Neural cell (in vitro differentiated cells): ENCODE measurements at regions not wholly inside any gene's neighbourhood (a gene's known extent, or its start where the extent isn't known, plus 50 kb on each side); places are given as distances from the start of the nearest gene placed in this dataset.

ENCODE experiments used
- H2AFZ ChIP-seq: fragments of 200-600, 300-800 bp; sonication (generic), shearing (Covaris generic); 2 replicates; pipeline ENCODE4 v1.6.0; 2014; ENCODE audit warnings: low read depth, mild to moderate bottlenecking, antibody characterized with exemption, low read length, moderate library complexity
- H3F3A ChIP-seq: fragments of 200-600 bp; shearing (Covaris generic); 2 replicates; pipeline ENCODE4 v1.6.1; 2016; ENCODE audit warnings: mild to moderate bottlenecking, moderate library complexity, mixed read lengths, antibody characterized with exemption, low read length; ENCODE audit not compliant: insufficient read depth, poor library complexity, severe bottlenecking
- H3K27ac ChIP-seq: fragments of 200-600, 300-800 bp; sonication (generic), shearing (Covaris generic); 2 replicates; pipeline ENCODE4 v1.5.1; 2014; ENCODE audit warnings: mild to moderate bottlenecking, low read length, moderate library complexity
- H3K27me3 ChIP-seq: fragments of 300-800, 200-600 bp; sonication (generic), shearing (Covaris generic); 2 replicates; pipeline ENCODE4 v1.6.0; 2014; ENCODE audit warnings: mild to moderate bottlenecking, low read depth, low read length, moderate library complexity; ENCODE audit not compliant: insufficient read depth
- H3K36me3 ChIP-seq: fragments of 300-800, 200-600 bp; sonication (generic), shearing (Covaris generic); 2 replicates; pipeline ENCODE4 v1.5.1; 2014; ENCODE audit warnings: mild to moderate bottlenecking, antibody characterized with exemption, low read length, moderate library complexity; ENCODE audit not compliant: insufficient read depth
- H3K4me2 ChIP-seq: fragments of 300-800, 200-600 bp; sonication (generic), shearing (Covaris generic); 2 replicates; pipeline ENCODE4 v1.6.0; 2014; ENCODE audit warnings: mild to moderate bottlenecking, low read length
- H3K4me3 ChIP-seq: fragments of 300-800, 200-600 bp; sonication (generic), shearing (Covaris generic); 2 replicates; pipeline ENCODE4 v1.5.1; 2014; ENCODE audit warnings: mild to moderate bottlenecking, low read length, moderate library complexity
- H3K79me2 ChIP-seq: fragments of 200-600 bp; shearing (Covaris generic); replicated peaks from 2 replicates; pipeline ENCODE4 v1.6.0; 2014; ENCODE audit warnings: mild to moderate bottlenecking, low read length, moderate library complexity; ENCODE audit not compliant: insufficient read depth
- H3K9ac ChIP-seq: fragments of 300-800, 200-600 bp; sonication (generic), shearing (Covaris generic); 2 replicates; pipeline ENCODE4 v1.6.1; 2016; ENCODE audit warnings: mild to moderate bottlenecking, low read length, mixed read lengths
- H3K9me2 ChIP-seq: fragments of 200-600 bp; shearing (Covaris generic); 2 replicates; pipeline ENCODE4 v1.6.1; 2016; ENCODE audit warnings: mild to moderate bottlenecking, low read length, mixed read lengths; ENCODE audit not compliant: insufficient read depth
- H3K9me3 ChIP-seq: fragments of 200-600, 300-800 bp; sonication (generic), shearing (Covaris generic); 2 replicates; pipeline ENCODE4 v1.6.1; 2016; ENCODE audit warnings: mild to moderate bottlenecking, mixed run types, low read length, moderate library complexity, mixed read lengths
- H4K20me1 ChIP-seq: fragments of 200-600 bp; shearing (Covaris generic); 2 replicates; pipeline ENCODE4 v1.6.1; 2016; ENCODE audit warnings: mild to moderate bottlenecking, mixed run types; ENCODE audit not compliant: insufficient read depth
- EP300 ChIP-seq: fragments of 450-650 bp; conservative IDR thresholded peaks from 2 replicates; pipeline ENCODE4 v1.6.1; 2014; ENCODE audit warnings: antibody characterized with exemption, mild to moderate bottlenecking, moderate library complexity; ENCODE audit not compliant: poor library complexity, severe bottlenecking
- EZH2 ChIP-seq: fragments of 200-600, 300-800 bp; shearing (Covaris generic), sonication (generic); IDR thresholded peaks from 2 replicates; pipeline ENCODE4 v1.6.1; 2014; ENCODE audit warnings: antibody characterized with exemption, low read length, borderline replicate concordance, mild to moderate bottlenecking; ENCODE audit not compliant: insufficient read depth, poor library complexity, severe bottlenecking
- MXI1 ChIP-seq: fragments of 450-650 bp; conservative IDR thresholded peaks from 2 replicates; pipeline ENCODE4 v1.6.1; 2014; ENCODE audit warnings: antibody characterized with exemption, mild to moderate bottlenecking; ENCODE audit not compliant: poor library complexity, severe bottlenecking
- POLR2AphosphoS5 ChIP-seq: IDR thresholded peaks from 2 replicates; pipeline ENCODE4 v1.6.1; 2012
- RAD21 ChIP-seq: fragments of 450-650 bp; conservative IDR thresholded peaks from 2 replicates; pipeline ENCODE4 v1.6.1; 2014; ENCODE audit warnings: antibody characterized with exemption, mild to moderate bottlenecking, moderate library complexity
- SMC3 ChIP-seq: fragments of 450-650 bp; conservative IDR thresholded peaks from 2 replicates; pipeline ENCODE4 v1.6.1; 2014; ENCODE audit warnings: antibody characterized with exemption, mild to moderate bottlenecking, moderate library complexity; ENCODE audit not compliant: poor library complexity
- TAF1 ChIP-seq: IDR thresholded peaks from 2 replicates; pipeline ENCODE4 v1.6.1; 2012; ENCODE audit warnings: low read depth
- TF ChIP-seq, protein P1 (sequence below): IDR thresholded peaks from 2 replicates; pipeline ENCODE4 v1.6.1; 2012; ENCODE audit warnings: borderline replicate concordance
- TF ChIP-seq, protein P2 (sequence below): fragments of 450-650 bp; IDR thresholded peaks from 2 replicates; pipeline ENCODE4 v1.5.1; 2014; ENCODE audit warnings: antibody characterized with exemption, mild to moderate bottlenecking, moderate library complexity; ENCODE audit not compliant: poor library complexity, severe bottlenecking

- no peak for TF ChIP-seq RAD21
- TF ChIP-seq EP300 = no peak
- no peak for TF ChIP-seq MXI1
- no peak for TF ChIP-seq POLR2AphosphoS5
- no peak for TF ChIP-seq SMC3
- TF ChIP-seq, protein P1, sequence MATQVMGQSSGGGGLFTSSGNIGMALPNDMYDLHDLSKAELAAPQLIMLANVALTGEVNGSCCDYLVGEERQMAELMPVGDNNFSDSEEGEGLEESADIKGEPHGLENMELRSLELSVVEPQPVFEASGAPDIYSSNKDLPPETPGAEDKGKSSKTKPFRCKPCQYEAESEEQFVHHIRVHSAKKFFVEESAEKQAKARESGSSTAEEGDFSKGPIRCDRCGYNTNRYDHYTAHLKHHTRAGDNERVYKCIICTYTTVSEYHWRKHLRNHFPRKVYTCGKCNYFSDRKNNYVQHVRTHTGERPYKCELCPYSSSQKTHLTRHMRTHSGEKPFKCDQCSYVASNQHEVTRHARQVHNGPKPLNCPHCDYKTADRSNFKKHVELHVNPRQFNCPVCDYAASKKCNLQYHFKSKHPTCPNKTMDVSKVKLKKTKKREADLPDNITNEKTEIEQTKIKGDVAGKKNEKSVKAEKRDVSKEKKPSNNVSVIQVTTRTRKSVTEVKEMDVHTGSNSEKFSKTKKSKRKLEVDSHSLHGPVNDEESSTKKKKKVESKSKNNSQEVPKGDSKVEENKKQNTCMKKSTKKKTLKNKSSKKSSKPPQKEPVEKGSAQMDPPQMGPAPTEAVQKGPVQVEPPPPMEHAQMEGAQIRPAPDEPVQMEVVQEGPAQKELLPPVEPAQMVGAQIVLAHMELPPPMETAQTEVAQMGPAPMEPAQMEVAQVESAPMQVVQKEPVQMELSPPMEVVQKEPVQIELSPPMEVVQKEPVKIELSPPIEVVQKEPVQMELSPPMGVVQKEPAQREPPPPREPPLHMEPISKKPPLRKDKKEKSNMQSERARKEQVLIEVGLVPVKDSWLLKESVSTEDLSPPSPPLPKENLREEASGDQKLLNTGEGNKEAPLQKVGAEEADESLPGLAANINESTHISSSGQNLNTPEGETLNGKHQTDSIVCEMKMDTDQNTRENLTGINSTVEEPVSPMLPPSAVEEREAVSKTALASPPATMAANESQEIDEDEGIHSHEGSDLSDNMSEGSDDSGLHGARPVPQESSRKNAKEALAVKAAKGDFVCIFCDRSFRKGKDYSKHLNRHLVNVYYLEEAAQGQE = no peak
- TF ChIP-seq, protein P2, sequence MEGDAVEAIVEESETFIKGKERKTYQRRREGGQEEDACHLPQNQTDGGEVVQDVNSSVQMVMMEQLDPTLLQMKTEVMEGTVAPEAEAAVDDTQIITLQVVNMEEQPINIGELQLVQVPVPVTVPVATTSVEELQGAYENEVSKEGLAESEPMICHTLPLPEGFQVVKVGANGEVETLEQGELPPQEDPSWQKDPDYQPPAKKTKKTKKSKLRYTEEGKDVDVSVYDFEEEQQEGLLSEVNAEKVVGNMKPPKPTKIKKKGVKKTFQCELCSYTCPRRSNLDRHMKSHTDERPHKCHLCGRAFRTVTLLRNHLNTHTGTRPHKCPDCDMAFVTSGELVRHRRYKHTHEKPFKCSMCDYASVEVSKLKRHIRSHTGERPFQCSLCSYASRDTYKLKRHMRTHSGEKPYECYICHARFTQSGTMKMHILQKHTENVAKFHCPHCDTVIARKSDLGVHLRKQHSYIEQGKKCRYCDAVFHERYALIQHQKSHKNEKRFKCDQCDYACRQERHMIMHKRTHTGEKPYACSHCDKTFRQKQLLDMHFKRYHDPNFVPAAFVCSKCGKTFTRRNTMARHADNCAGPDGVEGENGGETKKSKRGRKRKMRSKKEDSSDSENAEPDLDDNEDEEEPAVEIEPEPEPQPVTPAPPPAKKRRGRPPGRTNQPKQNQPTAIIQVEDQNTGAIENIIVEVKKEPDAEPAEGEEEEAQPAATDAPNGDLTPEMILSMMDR = no peak
- TF ChIP-seq EZH2 = no peak
- TF ChIP-seq TAF1 = no peak
- Histone ChIP-seq H3K27me3 (no peaks in the 10 kb centered on the region), H3K4me3 (no peak overlapping the region)
Observed at GRCh38 chr20:57897891-57898290, 188.1 kb upstream of the PMEPA1 start.

DNA sequence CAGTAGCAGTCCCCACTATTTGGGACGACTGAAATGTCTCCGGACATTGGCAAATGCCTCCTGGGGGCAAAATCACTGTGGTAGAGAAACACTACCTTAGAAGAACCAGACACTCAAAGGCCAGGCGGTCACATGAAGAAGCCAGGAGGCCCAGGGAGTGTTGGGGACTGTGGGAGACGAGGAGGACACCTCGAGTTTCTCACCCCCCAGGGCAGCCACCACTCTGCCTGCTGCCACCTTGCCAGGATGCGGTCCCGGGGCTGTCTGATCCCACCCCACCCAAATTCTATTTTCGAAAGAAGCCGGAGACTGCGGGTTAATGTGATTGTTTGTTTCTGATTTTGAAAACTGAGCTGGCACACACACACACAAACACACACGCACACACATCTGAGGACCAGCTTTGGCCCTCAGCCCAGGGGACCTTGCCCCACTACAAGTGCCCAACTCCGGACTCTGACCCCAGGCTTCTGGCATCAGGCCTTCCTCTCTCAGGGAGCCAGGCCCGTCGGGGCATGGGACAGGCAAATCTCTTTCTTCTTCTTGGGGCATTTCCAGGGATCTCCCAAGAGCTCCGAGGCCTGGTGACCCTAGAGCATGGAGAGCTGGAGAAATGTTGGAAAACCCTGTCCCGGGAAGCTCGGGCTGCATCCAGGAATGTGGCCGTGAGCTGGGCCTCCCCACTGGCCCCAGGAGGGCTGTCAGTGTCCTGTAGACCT is 187.5 kb upstream of the PMEPA1 start:
- TF ChIP-seq, protein P1 = no peak
- H3K27me3 ChIP-seq = no peaks in the 10 kb centered on the region
- H3K79me2 ChIP-seq = no peaks in the 10 kb centered on the region
- H2AFZ ChIP-seq = no peak overlapping the region
- H3K36me3 ChIP-seq = no peaks in the 10 kb centered on the region
- H3K9ac ChIP-seq = no peak overlapping the region
- H3K4me2 ChIP-seq = no peak overlapping the region
- H4K20me1 ChIP-seq = no peaks in the 10 kb centered on the region
- no peaks in the 10 kb centered on the region for H3K9me2 ChIP-seq
- no peaks in the 10 kb centered on the region for H3K9me3 ChIP-seq
- no peak overlapping the region for H3K4me3 ChIP-seq
- no peak overlapping the region for H3K27ac ChIP-seq
- no peaks in the 10 kb centered on the region for H3F3A ChIP-seq

More at GRCh38 chr20:57897891-57898290, 188.1 kb upstream of the PMEPA1 start:
- no peak overlapping the region for H3K9ac ChIP-seq
- H4K20me1 ChIP-seq = no peaks in the 10 kb centered on the region
- no peaks in the 10 kb centered on the region for H3F3A ChIP-seq
- no peaks in the 10 kb centered on the region for H3K9me2 ChIP-seq
- no peaks in the 10 kb centered on the region for H3K9me3 ChIP-seq
- no peaks in the 10 kb centered on the region for H3K36me3 ChIP-seq
- H2AFZ ChIP-seq = no peak overlapping the region
- no peaks in the 10 kb centered on the region for H3K79me2 ChIP-seq
- H3K4me2 ChIP-seq = no peak overlapping the region
- no peak overlapping the region for H3K27ac ChIP-seq
